Putamen (tissue), 1 donor: ENCODE measurements at regions not wholly inside any gene's neighbourhood (a gene's known extent, or its start where the extent isn't known, plus 50 kb on each side); places are given as distances from the start of the nearest gene placed in this dataset.
"Not testable (repeated sequence)": the region's sequence is repeated elsewhere in the genome, so short reads cannot be mapped to it uniquely, and the experiment has no call there.

Experiments used
- DNase-seq: peaks from one replicate; pipeline ENCODE4 v3.0.0-alpha.2; 2016; ENCODE audit warnings: low spot score

GRCh38 chr6:40152196-40152595, 217.9 kb upstream of the MOCS1 start:
- no peak for DNase-seq

GRCh38 chr6:40148882-40149573, 214.8 kb upstream of the MOCS1 start:
- no peak for DNase-seq

- DNase-seq = no peak
These were observed 212.6 kb upstream of the MOCS1 start for GRCh38 chr6:40146902-40147301.

GRCh38 chr6:40139447-40139846, 205.2 kb upstream of the MOCS1 start:
- DNase-seq = no peak

GRCh38 chr6:40138273-40138720, 204.0 kb upstream of the MOCS1 start:
- no peak for DNase-seq

GRCh38 chr6:40135491-40136072, 201.3 kb upstream of the MOCS1 start:
- DNase-seq = no peak

- not testable (repeated sequence) for DNase-seq
These were observed 199.7 kb upstream of the MOCS1 start for GRCh38 chr6:40133981-40134380.

- DNase-seq = no peak
These were observed 197.4 kb upstream of the MOCS1 start for GRCh38 chr6:40131675-40132074.

- DNase-seq = no peak
These were observed 193.9 kb upstream of the MOCS1 start for GRCh38 chr6:40128127-40128526.

GRCh38 chr6:40125680-40126394, 191.6 kb upstream of the MOCS1 start:
- no peak for DNase-seq

GRCh38 chr6:40124924-40125323, 190.7 kb upstream of the MOCS1 start:
- DNase-seq = no peak

GRCh38 chr6:40116832-40117231, 182.6 kb upstream of the MOCS1 start:
- DNase-seq = no peak

- DNase-seq = no peak
These were observed 178.1 kb upstream of the MOCS1 start for GRCh38 chr6:40112350-40112749.

GRCh38 chr6:40108736-40109135, 174.5 kb upstream of the MOCS1 start:
- DNase-seq = no peak

GRCh38 chr6:40106840-40107239, 172.6 kb upstream of the MOCS1 start:
- DNase-seq = no peak

GRCh38 chr6:40098774-40099173, 164.5 kb upstream of the MOCS1 start:
- DNase-seq = no peak

GRCh38 chr6:40097590-40097989, 163.3 kb upstream of the MOCS1 start:
- no peak for DNase-seq

GRCh38 chr6:40083141-40083920, 149.1 kb upstream of the MOCS1 start:
- no peak for DNase-seq

- no peak for DNase-seq
These were observed 148.2 kb upstream of the MOCS1 start for GRCh38 chr6:40082278-40083043.

GRCh38 chr6:40077736-40078135, 143.5 kb upstream of the MOCS1 start:
- no peak for DNase-seq

GRCh38 chr6:40077315-40077714, 143.1 kb upstream of the MOCS1 start:
- DNase-seq = no peak
